ENCODE measurements at regions not wholly inside any gene's neighbourhood (a gene's known extent, or its start where the extent isn't known, plus 50 kb on each side); places are given as distances from the start of the nearest gene placed in this dataset.

GRCh38 chr6:93943661-93944060 lies 524.3 kb upstream of the EPHA7 start:
- DNase-seq (ENCODE audit: low read depth, low spot score) = no peak
- H3K4me3 ChIP-seq (ENCODE audit: low read depth, low read length) = no peak overlapping the region
- no peak for TF ChIP-seq CTCF (IDR thresholded peaks at IDR 0.05; ENCODE audit: low read depth, low read length)
- in situ Hi-C loops (cut with HindIII; ENCODE audit: low sequenced_read_pairs) = no loop called here

- no peak overlapping the region for H3K4me3 ChIP-seq (ENCODE audit: low read depth, low read length)
- in situ Hi-C loops (cut with HindIII; ENCODE audit: low sequenced_read_pairs) = no loop called here
- no peak for TF ChIP-seq CTCF (IDR thresholded peaks at IDR 0.05; ENCODE audit: low read depth, low read length)
- DNase-seq (ENCODE audit: low read depth, low spot score) = no peak
Measured at GRCh38 chr6:93940381-93940780, 521.0 kb upstream of the EPHA7 start.

GRCh38 chr6:93932175-93932574 lies 512.8 kb upstream of the EPHA7 start:
- in situ Hi-C loops (cut with HindIII; ENCODE audit: low sequenced_read_pairs) = no loop called here
- TF ChIP-seq CTCF (IDR thresholded peaks at IDR 0.05; ENCODE audit: low read depth, low read length) = no peak
- H3K4me3 ChIP-seq (ENCODE audit: low read depth, low read length) = no peak overlapping the region
- no peak for DNase-seq (ENCODE audit: low read depth, low spot score)

GRCh38 chr6:93927731-93928130 lies 508.4 kb upstream of the EPHA7 start:
- no peak overlapping the region for H3K4me3 ChIP-seq (ENCODE audit: low read depth, low read length)
- no peak for DNase-seq (ENCODE audit: low read depth, low spot score)
- in situ Hi-C loops (cut with HindIII; ENCODE audit: low sequenced_read_pairs) = no loop called here
- TF ChIP-seq CTCF (IDR thresholded peaks at IDR 0.05; ENCODE audit: low read depth, low read length) = no peak

GRCh38 chr6:93919365-93919764 lies 500.0 kb upstream of the EPHA7 start:
- in situ Hi-C loops (cut with HindIII; ENCODE audit: low sequenced_read_pairs) = no loop called here
- TF ChIP-seq CTCF (IDR thresholded peaks at IDR 0.05; ENCODE audit: low read depth, low read length) = no peak
- H3K4me3 ChIP-seq (ENCODE audit: low read depth, low read length) = no peak overlapping the region
- no peak for DNase-seq (ENCODE audit: low read depth, low spot score)

- no peak for DNase-seq (ENCODE audit: low read depth, low spot score)
- TF ChIP-seq CTCF (IDR thresholded peaks at IDR 0.05; ENCODE audit: low read depth, low read length) = no peak
- H3K4me3 ChIP-seq (ENCODE audit: low read depth, low read length) = no peak overlapping the region
- in situ Hi-C loops (cut with HindIII; ENCODE audit: low sequenced_read_pairs) = no loop called here
Measured at GRCh38 chr6:93918258-93918657, 498.9 kb upstream of the EPHA7 start.

GRCh38 chr6:93917216-93917615 lies 497.9 kb upstream of the EPHA7 start:
- in situ Hi-C loops (cut with HindIII; ENCODE audit: low sequenced_read_pairs) = no loop called here
- no peak for TF ChIP-seq CTCF (IDR thresholded peaks at IDR 0.05; ENCODE audit: low read depth, low read length)
- H3K4me3 ChIP-seq (ENCODE audit: low read depth, low read length) = no peak overlapping the region
- no peak for DNase-seq (ENCODE audit: low read depth, low spot score)

Data from astrocyte of the spinal cord (primary cell).